HepG2 (cell line): ENCODE measurements at regions not wholly inside any gene's neighbourhood (a gene's known extent, or its start where the extent isn't known, plus 50 kb on each side); places are given as distances from the start of the nearest gene placed in this dataset.

Source experiments
- ATAC-seq: fragments of 200-7000 bp; cut with Tn5 transposase; 3 replicates; pipeline ENCODE4 v1.9.1; 2020; ENCODE audit warnings: mild to moderate bottlenecking, moderate library complexity
- BruUV-seq: library from RNA; stranded (reverse); fragments of 400-500 nt; replicated peaks from 2 replicates; lab custom pipeline; 2021; lab: Mats Ljungman, UMichigan
- CTCF ChIA-PET: fragments of 300-600 bp; formaldehyde crosslinking; extraction: SDS; loops from one replicate; lab custom pipeline; 2021; ENCODE audit warnings: low total read pairs, inconsistent platforms, low intra/inter-chr PET ratio; lab: Yijun Ruan, JAX
- POLR2A ChIA-PET: fragments of 350-600 bp; sonication (Branson Sonifier 250); formaldehyde crosslinking; loops from one replicate; lab custom pipeline; 2020; ENCODE audit warnings: antibody characterized with exemption, inconsistent platforms; lab: Yijun Ruan, JAX
- DNase-seq: peaks from one replicate; pipeline ENCODE4 v3.0.0-alpha.2; 2015; ENCODE audit warnings: low spot score
- FAIRE-seq: peaks from 3 replicates; lab custom pipeline; 2011; peaks lifted over from hg19 to GRCh38; lab: Jason Lieb, UNC
- H2AFZ ChIP-seq: one replicate; pipeline ENCODE4 v1.6.1; 2011; ENCODE audit warnings: low read length, inconsistent platforms
- H3K27ac ChIP-seq: fragments of 300-600 bp; 3 replicates; pipeline ENCODE4 v1.8.0; 2011; ENCODE audit warnings: mixed run types, mild to moderate bottlenecking, mixed read lengths, low read length, inconsistent platforms; ENCODE audit not compliant: insufficient read depth; ENCODE audit errors: extremely low read length
- H3K27me3 ChIP-seq, 2 experiments: fragments of 200-600 bp in 1 of 2; 2 replicates in 1 of 2; 3 replicates in 1 of 2; pipeline versions ENCODE4 v1.6.0 to v1.8.0; 2011; ENCODE audit warnings: low read length in 2 of 2, mild to moderate bottlenecking in 2 of 2, moderate library complexity in 2 of 2, inconsistent platforms in 1 of 2; ENCODE audit not compliant: insufficient read depth in 2 of 2, control insufficient read depth in 1 of 2
- H3K36me3 ChIP-seq, 2 experiments: fragments of 200-600 bp in 1 of 2; replicated peaks in 1 of 2; 2 replicates in 1 of 2; 3 replicates in 1 of 2; pipeline versions ENCODE4 v1.5.1 to v1.8.0; 2011; ENCODE audit warnings: low read length in 2 of 2, inconsistent platforms in 1 of 2; ENCODE audit not compliant: insufficient read depth in 2 of 2, control insufficient read depth in 1 of 2
- H3K4me1 ChIP-seq: 2 replicates; pipeline ENCODE4 v1.5.1; 2012; ENCODE audit warnings: low read length, inconsistent platforms; ENCODE audit not compliant: insufficient read depth
- H3K4me2 ChIP-seq: 2 replicates; pipeline ENCODE4 v1.6.0; 2011; ENCODE audit warnings: low read depth, low read length, inconsistent platforms
- H3K4me3 ChIP-seq, 3 experiments: fragments of 200-600 bp in 1 of 3; sonication (generic), shearing (Covaris generic) in 1 of 3; replicated peaks in 1 of 3; 2 replicates each; pipeline ENCODE4 v1.5.1; 2011 to 2016; ENCODE audit warnings: low read length in 3 of 3, inconsistent platforms in 2 of 3, low read depth in 2 of 3, mild to moderate bottlenecking in 2 of 3, control low read depth in 1 of 3, mixed read lengths in 1 of 3; ENCODE audit not compliant: insufficient read depth in 1 of 3
- H3K79me2 ChIP-seq: one replicate; pipeline ENCODE4 v1.6.1; 2011; ENCODE audit warnings: low read length, inconsistent platforms; ENCODE audit not compliant: insufficient read depth
- H3K9ac ChIP-seq: 2 replicates; pipeline ENCODE4 v1.6.0; 2011; ENCODE audit warnings: mild to moderate bottlenecking, low read depth, low read length, inconsistent platforms; ENCODE audit not compliant: insufficient read depth
- H3K9me3 ChIP-seq: 2 replicates; pipeline ENCODE4 v1.5.1; 2012; ENCODE audit warnings: mild to moderate bottlenecking, low read length
- H4K20me1 ChIP-seq: 2 replicates; pipeline ENCODE4 v1.6.0; 2011; ENCODE audit warnings: inconsistent platforms, mild to moderate bottlenecking, low read length, moderate library complexity; ENCODE audit not compliant: insufficient read depth
- FIP1L1 ChIP-seq: fragments of 200-400 bp; formaldehyde crosslinking; IDR thresholded peaks from 2 replicates; pipeline ENCODE4 v1.6.1; 2018; ENCODE audit warnings: low read depth, mild to moderate bottlenecking, low read length, moderate library complexity, borderline replicate concordance; ENCODE audit not compliant: insufficient read depth
- HMG20B ChIP-seq: conservative IDR thresholded peaks from 2 replicates; pipeline ENCODE4 v1.6.1; 2016; ENCODE audit warnings: missing genetic modification reagents, missing compliant biosample characterization
- KLF12 ChIP-seq: sonication (generic); formaldehyde crosslinking; IDR thresholded peaks from 2 replicates; pipeline ENCODE4 v1.4.0; 2020; ENCODE audit warnings: missing genetic modification reagents, borderline replicate concordance
- KLF13 ChIP-seq: sonication (generic); formaldehyde crosslinking; IDR thresholded peaks from 2 replicates; pipeline ENCODE4 v1.4.0; 2020; ENCODE audit warnings: mild to moderate bottlenecking, missing genetic modification reagents
- NR1H2 ChIP-seq: sonication (generic); formaldehyde crosslinking; IDR thresholded peaks from 2 replicates; pipeline ENCODE4 v1.8.1; 2022; ENCODE audit warnings: low read depth, missing genetic modification reagents, borderline replicate concordance
- SMC3 ChIP-seq: IDR thresholded peaks from 2 replicates; pipeline ENCODE4 v1.6.1; 2011; ENCODE audit warnings: low read length, improper control_type of control experiment
- TBX3 ChIP-seq: fragments of 450-650 bp; IDR thresholded peaks from 2 replicates; pipeline ENCODE4 v1.6.1; 2017; ENCODE audit warnings: antibody characterized with exemption, mild to moderate bottlenecking, inconsistent platforms, borderline replicate concordance
- ZNF10 ChIP-seq: sonication (generic); formaldehyde crosslinking; IDR thresholded peaks from 2 replicates; pipeline ENCODE4 v1.4.0; 2020; ENCODE audit warnings: mild to moderate bottlenecking, low read depth, missing genetic modification reagents, borderline replicate concordance
- ZNF468 ChIP-seq: sonication (generic); formaldehyde crosslinking; IDR thresholded peaks from 2 replicates; pipeline ENCODE4 v1.8.0; 2022; ENCODE audit warnings: mild to moderate bottlenecking, moderate library complexity, missing genetic modification reagents
- ZNF484 ChIP-seq: sonication (generic); formaldehyde crosslinking; IDR thresholded peaks from 2 replicates; pipeline ENCODE4 v1.5.1; 2020; ENCODE audit warnings: mild to moderate bottlenecking, low read depth, missing genetic modification reagents, borderline replicate concordance
- ZNF615 ChIP-seq: sonication (generic); formaldehyde crosslinking; IDR thresholded peaks from 2 replicates; pipeline ENCODE4 v1.5.0; 2020; ENCODE audit warnings: mild to moderate bottlenecking, missing genetic modification reagents, borderline replicate concordance
- ZNF879 ChIP-seq: sonication (generic); formaldehyde crosslinking; IDR thresholded peaks from 2 replicates; pipeline ENCODE4 v1.8.1; 2023; ENCODE audit warnings: missing genetic modification reagents
- whole genome bisulfite sequencing: methylation state at CpG from one replicate; pipeline ENCODE4 v1.1.6; 2017; ENCODE audit warnings: low lambda C conversion rate; 5-methylcytosine and 5-hydroxymethylcytosine counted together
- in situ Hi-C: cut with HindIII; loops from 2 replicates; pipeline ENCODE4 v1.10.0; 2017; ENCODE audit warnings: low pct_unique_long_range_greater_than_20kb; ENCODE audit not compliant: extremely low pct_ligation_motif_present
- intact Hi-C: fragments of 100-400 bp; cut with micrococcal nuclease; formaldehyde crosslinking; loops from one replicate; pipeline ENCODE4 v1.10.0; 2022; ENCODE audit not compliant: unreplicated experiment
- TF ChIP-seq, protein P1 (sequence below): sonication (generic); formaldehyde crosslinking; conservative IDR thresholded peaks from 2 replicates; pipeline ENCODE4 v1.5.0; 2020; ENCODE audit warnings: missing genetic modification reagents
- TF ChIP-seq, protein P2 (sequence below): sonication (generic); formaldehyde crosslinking; IDR thresholded peaks from 2 replicates; pipeline ENCODE4 v1.5.0; 2020; ENCODE audit warnings: mild to moderate bottlenecking, missing genetic modification reagents
- TF ChIP-seq, protein P3 (sequence below): sonication (generic); formaldehyde crosslinking; IDR thresholded peaks from 2 replicates; pipeline ENCODE4 v1.5.0; 2020; ENCODE audit warnings: mild to moderate bottlenecking, missing genetic modification reagents

DNA sequence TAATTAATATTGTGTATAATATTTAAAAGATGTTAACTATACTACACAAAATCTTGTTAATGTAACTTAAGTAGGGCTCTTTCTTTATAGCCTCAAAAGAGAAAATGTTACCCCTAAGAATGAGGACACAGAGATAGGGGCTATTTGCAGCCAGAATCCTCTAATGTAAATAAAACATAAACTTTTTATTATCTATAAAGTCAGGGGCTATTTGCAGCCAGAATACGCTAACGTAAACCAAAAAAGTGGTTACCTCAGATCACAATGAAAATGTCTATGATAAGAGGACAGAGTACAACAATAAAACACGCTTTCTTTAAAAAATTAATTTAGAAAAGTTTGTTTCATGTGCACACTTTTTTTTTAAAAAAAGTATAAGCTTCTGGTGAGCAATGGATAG lies 229.9 kb upstream of the PITX2 start:
- Histone ChIP-seq H4K20me1 (no peaks in the 10 kb centered on the region), H3K9ac (no peak overlapping the region), H2AFZ (no peak overlapping the region), H3K4me3 (no peak overlapping the region), H3K36me3 (no peaks in the 10 kb centered on the region), H3K4me1 (no peaks in the 10 kb centered on the region), H3K79me2 (no peaks in the 10 kb centered on the region), H3K27me3 (no peaks in the 10 kb centered on the region; a peak in 1 of 5 replicates), H3K4me2 (no peak overlapping the region), H3K9me3 (no peaks in the 10 kb centered on the region), H3K27ac (no peak overlapping the region)
- ATAC-seq, result no peak
- DNase-seq, result no peak
- in situ Hi-C loops (no loop called here), intact Hi-C loops (no loop called here)
- CTCF ChIA-PET, result no interaction called here
- no TSS peak for BruUV-seq
- 4% methylated on average over 3 of the region's 3 CpGs for WGBS
- TF ChIP-seq FIP1L1 (no peak), NR1H2 (CRISPR knock-in tag) (no peak), KLF12 (CRISPR knock-in tag) (no peak), ZNF468 (CRISPR knock-in tag) (no peak), ZNF484 (no peak), ZNF879 (no peak), SMC3 (no peak), KLF13 (CRISPR knock-in tag) (no peak), ZNF10 (CRISPR knock-in tag) (no peak), ZNF615 (no peak), TBX3 (no peak), HMG20B (CRISPR knock-in tag) (no peak)
- TF ChIP-seq, protein P1, sequence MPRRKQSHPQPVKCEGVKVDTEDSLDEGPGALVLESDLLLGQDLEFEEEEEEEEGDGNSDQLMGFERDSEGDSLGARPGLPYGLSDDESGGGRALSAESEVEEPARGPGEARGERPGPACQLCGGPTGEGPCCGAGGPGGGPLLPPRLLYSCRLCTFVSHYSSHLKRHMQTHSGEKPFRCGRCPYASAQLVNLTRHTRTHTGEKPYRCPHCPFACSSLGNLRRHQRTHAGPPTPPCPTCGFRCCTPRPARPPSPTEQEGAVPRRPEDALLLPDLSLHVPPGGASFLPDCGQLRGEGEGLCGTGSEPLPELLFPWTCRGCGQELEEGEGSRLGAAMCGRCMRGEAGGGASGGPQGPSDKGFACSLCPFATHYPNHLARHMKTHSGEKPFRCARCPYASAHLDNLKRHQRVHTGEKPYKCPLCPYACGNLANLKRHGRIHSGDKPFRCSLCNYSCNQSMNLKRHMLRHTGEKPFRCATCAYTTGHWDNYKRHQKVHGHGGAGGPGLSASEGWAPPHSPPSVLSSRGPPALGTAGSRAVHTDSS (CRISPR knock-in tag), result no peak
- TF ChIP-seq, protein P2, sequence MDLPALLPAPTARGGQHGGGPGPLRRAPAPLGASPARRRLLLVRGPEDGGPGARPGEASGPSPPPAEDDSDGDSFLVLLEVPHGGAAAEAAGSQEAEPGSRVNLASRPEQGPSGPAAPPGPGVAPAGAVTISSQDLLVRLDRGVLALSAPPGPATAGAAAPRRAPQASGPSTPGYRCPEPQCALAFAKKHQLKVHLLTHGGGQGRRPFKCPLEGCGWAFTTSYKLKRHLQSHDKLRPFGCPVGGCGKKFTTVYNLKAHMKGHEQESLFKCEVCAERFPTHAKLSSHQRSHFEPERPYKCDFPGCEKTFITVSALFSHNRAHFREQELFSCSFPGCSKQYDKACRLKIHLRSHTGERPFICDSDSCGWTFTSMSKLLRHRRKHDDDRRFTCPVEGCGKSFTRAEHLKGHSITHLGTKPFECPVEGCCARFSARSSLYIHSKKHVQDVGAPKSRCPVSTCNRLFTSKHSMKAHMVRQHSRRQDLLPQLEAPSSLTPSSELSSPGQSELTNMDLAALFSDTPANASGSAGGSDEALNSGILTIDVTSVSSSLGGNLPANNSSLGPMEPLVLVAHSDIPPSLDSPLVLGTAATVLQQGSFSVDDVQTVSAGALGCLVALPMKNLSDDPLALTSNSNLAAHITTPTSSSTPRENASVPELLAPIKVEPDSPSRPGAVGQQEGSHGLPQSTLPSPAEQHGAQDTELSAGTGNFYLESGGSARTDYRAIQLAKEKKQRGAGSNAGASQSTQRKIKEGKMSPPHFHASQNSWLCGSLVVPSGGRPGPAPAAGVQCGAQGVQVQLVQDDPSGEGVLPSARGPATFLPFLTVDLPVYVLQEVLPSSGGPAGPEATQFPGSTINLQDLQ (CRISPR knock-in tag), result no peak
- TF ChIP-seq, protein P3, sequence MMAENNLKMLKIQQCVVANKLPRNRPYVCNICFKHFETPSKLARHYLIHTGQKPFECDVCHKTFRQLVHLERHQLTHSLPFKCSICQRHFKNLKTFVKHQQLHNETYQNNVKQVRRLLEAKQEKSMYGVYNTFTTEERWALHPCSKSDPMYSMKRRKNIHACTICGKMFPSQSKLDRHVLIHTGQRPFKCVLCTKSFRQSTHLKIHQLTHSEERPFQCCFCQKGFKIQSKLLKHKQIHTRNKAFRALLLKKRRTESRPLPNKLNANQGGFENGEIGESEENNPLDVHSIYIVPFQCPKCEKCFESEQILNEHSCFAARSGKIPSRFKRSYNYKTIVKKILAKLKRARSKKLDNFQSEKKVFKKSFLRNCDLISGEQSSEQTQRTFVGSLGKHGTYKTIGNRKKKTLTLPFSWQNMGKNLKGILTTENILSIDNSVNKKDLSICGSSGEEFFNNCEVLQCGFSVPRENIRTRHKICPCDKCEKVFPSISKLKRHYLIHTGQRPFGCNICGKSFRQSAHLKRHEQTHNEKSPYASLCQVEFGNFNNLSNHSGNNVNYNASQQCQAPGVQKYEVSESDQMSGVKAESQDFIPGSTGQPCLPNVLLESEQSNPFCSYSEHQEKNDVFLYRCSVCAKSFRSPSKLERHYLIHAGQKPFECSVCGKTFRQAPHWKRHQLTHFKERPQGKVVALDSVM, result no peak
- POLR2A ChIA-PET, result no interaction called here
- FAIRE-seq, result no peak
